MM.1S (cell line): ENCODE measurements at regions not wholly inside any gene's neighbourhood (a gene's known extent, or its start where the extent isn't known, plus 50 kb on each side); places are given as distances from the start of the nearest gene placed in this dataset.

Experiments used
- CTCF ChIP-seq: fragments of 300-600 bp; sonication (generic); IDR thresholded peaks from 2 replicates; pipeline ENCODE4 v1.5.1; 2016; ENCODE audit warnings: antibody characterized with exemption, low read length, mixed read lengths
- EZH2 ChIP-seq: fragments of 300-600 bp; sonication (generic); optimal IDR thresholded peaks from 2 replicates; pipeline ENCODE3; 2017; ENCODE audit warnings: low read depth, mild to moderate bottlenecking, antibody characterized with exemption, low read length, mixed read lengths

- TF ChIP-seq CTCF (no peak), EZH2 (no peak)
Measured at GRCh38 chr3:161557445-161558150, 61.0 kb downstream of the OTOL1 start.
